ENCODE measurements at regions not wholly inside any gene's neighbourhood (a gene's known extent, or its start where the extent isn't known, plus 50 kb on each side); places are given as distances from the start of the nearest gene placed in this dataset.

DNA sequence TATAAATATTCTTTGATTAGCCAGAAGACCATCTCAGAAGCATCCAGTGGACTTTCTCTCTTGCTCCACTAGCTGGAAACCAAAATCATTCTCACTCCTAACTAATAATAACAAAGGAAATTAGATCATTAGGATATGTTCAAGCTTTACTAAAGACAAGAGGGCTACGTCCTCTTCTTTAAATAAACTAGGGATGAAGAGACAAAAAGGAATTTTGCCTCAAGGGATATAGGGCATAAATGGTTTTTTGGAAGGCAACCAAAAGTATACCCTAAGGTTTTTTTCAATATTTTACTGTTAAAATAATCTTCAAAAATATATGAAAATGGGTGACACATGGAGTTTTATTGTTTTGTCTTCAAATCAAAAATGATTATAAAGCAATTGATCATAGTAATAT lies 745.8 kb downstream of the MRPL39 start:
- WGBS: 51% methylated on average over 1 of the region's 1 CpG
- Histone ChIP-seq H3K9ac (ENCODE audit: low read depth in 1 of 2, low read length in 2 of 2) (no peak overlapping the region), H3K27ac (ENCODE audit: low read depth in 1 of 2, low read length in 2 of 2) (no peak overlapping the region), H3K36me3 (ENCODE audit: control insufficient read depth in 4 of 4, insufficient read depth in 3 of 4, low read depth in 1 of 4, low read length in 3 of 4) (no peaks in the 10 kb centered on the region), H3K4me1 (ENCODE audit: control insufficient read depth in 4 of 4, insufficient read depth in 4 of 4, low read length in 3 of 4) (no peaks in the 10 kb centered on the region), H3K9me3 (ENCODE audit: control insufficient read depth in 4 of 4, low read length in 3 of 4) (no peaks in the 10 kb centered on the region), H3K27me3 (ENCODE audit: control insufficient read depth in 4 of 4, insufficient read depth in 4 of 4, low read length in 3 of 4) (no peaks in the 10 kb centered on the region), H3K4me3 (ENCODE audit: low read depth in 1 of 3, low read length in 3 of 3) (no peak overlapping the region)
- TF ChIP-seq JUND (IDR thresholded peaks at IDR 0.05): no peak
- no peak for TF ChIP-seq ATF3 (IDR thresholded peaks at IDR 0.05)
- DNase-seq (ENCODE audit: low spot score): no peak

GRCh38 chr21:24856326-24856725 lies 751.0 kb downstream of the MRPL39 start:
- Histone ChIP-seq H3K27ac (ENCODE audit: low read depth in 1 of 2, low read length in 2 of 2) (no peak overlapping the region), H3K9ac (ENCODE audit: low read depth in 1 of 2, low read length in 2 of 2) (no peak overlapping the region), H3K4me1 (ENCODE audit: control insufficient read depth in 4 of 4, insufficient read depth in 4 of 4, low read length in 3 of 4) (no peaks in the 10 kb centered on the region), H3K4me3 (ENCODE audit: low read depth in 1 of 3, low read length in 3 of 3) (no peak overlapping the region), H3K27me3 (ENCODE audit: control insufficient read depth in 4 of 4, insufficient read depth in 4 of 4, low read length in 3 of 4) (no peaks in the 10 kb centered on the region), H3K36me3 (ENCODE audit: control insufficient read depth in 4 of 4, insufficient read depth in 3 of 4, low read depth in 1 of 4, low read length in 3 of 4) (no peaks in the 10 kb centered on the region), H3K9me3 (ENCODE audit: control insufficient read depth in 4 of 4, low read length in 3 of 4) (no peaks in the 10 kb centered on the region)
- DNase-seq (ENCODE audit: low spot score): no peak
- WGBS: 47% methylated on average over 1 of the region's 1 CpG
- no peak for TF ChIP-seq YY1 (IDR thresholded peaks at IDR 0.05)
- no peak for TF ChIP-seq GABPA (IDR thresholded peaks at IDR 0.05 in 1 of 2, conservative IDR thresholded peaks at IDR 0.05 in 1 of 2)
- TF ChIP-seq ATF3 (IDR thresholded peaks at IDR 0.05): no peak
- TF ChIP-seq JUND (IDR thresholded peaks at IDR 0.05): no peak
- TF ChIP-seq RXRA (IDR thresholded peaks at IDR 0.05): no peak
- no peak for TF ChIP-seq EGR1 (IDR thresholded peaks at IDR 0.05; ENCODE audit: low read depth in 2 of 2)
- no peak for TF ChIP-seq FOXA1 (IDR thresholded peaks at IDR 0.05)
- no peak for TF ChIP-seq HNF4G (IDR thresholded peaks at IDR 0.05)
- TF ChIP-seq RAD21 (IDR thresholded peaks at IDR 0.05): no peak
- TF ChIP-seq MAX (IDR thresholded peaks at IDR 0.05): no peak
- no peak for TF ChIP-seq TAF1 (conservative IDR thresholded peaks at IDR 0.05)
- no peak for TF ChIP-seq SP1 (IDR thresholded peaks at IDR 0.05)
- TF ChIP-seq NR2F2 (IDR thresholded peaks at IDR 0.05): no peak
- TF ChIP-seq, protein P1, sequence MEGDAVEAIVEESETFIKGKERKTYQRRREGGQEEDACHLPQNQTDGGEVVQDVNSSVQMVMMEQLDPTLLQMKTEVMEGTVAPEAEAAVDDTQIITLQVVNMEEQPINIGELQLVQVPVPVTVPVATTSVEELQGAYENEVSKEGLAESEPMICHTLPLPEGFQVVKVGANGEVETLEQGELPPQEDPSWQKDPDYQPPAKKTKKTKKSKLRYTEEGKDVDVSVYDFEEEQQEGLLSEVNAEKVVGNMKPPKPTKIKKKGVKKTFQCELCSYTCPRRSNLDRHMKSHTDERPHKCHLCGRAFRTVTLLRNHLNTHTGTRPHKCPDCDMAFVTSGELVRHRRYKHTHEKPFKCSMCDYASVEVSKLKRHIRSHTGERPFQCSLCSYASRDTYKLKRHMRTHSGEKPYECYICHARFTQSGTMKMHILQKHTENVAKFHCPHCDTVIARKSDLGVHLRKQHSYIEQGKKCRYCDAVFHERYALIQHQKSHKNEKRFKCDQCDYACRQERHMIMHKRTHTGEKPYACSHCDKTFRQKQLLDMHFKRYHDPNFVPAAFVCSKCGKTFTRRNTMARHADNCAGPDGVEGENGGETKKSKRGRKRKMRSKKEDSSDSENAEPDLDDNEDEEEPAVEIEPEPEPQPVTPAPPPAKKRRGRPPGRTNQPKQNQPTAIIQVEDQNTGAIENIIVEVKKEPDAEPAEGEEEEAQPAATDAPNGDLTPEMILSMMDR (IDR thresholded peaks at IDR 0.05; ENCODE audit: low read depth, low read length, missing input control): no peak
- TF ChIP-seq, protein P2, sequence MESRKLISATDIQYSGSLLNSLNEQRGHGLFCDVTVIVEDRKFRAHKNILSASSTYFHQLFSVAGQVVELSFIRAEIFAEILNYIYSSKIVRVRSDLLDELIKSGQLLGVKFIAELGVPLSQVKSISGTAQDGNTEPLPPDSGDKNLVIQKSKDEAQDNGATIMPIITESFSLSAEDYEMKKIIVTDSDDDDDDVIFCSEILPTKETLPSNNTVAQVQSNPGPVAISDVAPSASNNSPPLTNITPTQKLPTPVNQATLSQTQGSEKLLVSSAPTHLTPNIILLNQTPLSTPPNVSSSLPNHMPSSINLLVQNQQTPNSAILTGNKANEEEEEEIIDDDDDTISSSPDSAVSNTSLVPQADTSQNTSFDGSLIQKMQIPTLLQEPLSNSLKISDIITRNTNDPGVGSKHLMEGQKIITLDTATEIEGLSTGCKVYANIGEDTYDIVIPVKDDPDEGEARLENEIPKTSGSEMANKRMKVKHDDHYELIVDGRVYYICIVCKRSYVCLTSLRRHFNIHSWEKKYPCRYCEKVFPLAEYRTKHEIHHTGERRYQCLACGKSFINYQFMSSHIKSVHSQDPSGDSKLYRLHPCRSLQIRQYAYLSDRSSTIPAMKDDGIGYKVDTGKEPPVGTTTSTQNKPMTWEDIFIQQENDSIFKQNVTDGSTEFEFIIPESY (IDR thresholded peaks at IDR 0.05): no peak
- TF ChIP-seq, protein P3, sequence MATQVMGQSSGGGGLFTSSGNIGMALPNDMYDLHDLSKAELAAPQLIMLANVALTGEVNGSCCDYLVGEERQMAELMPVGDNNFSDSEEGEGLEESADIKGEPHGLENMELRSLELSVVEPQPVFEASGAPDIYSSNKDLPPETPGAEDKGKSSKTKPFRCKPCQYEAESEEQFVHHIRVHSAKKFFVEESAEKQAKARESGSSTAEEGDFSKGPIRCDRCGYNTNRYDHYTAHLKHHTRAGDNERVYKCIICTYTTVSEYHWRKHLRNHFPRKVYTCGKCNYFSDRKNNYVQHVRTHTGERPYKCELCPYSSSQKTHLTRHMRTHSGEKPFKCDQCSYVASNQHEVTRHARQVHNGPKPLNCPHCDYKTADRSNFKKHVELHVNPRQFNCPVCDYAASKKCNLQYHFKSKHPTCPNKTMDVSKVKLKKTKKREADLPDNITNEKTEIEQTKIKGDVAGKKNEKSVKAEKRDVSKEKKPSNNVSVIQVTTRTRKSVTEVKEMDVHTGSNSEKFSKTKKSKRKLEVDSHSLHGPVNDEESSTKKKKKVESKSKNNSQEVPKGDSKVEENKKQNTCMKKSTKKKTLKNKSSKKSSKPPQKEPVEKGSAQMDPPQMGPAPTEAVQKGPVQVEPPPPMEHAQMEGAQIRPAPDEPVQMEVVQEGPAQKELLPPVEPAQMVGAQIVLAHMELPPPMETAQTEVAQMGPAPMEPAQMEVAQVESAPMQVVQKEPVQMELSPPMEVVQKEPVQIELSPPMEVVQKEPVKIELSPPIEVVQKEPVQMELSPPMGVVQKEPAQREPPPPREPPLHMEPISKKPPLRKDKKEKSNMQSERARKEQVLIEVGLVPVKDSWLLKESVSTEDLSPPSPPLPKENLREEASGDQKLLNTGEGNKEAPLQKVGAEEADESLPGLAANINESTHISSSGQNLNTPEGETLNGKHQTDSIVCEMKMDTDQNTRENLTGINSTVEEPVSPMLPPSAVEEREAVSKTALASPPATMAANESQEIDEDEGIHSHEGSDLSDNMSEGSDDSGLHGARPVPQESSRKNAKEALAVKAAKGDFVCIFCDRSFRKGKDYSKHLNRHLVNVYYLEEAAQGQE (IDR thresholded peaks at IDR 0.05): no peak
- TF ChIP-seq FOXA2 (IDR thresholded peaks at IDR 0.05): no peak
- TF ChIP-seq HNF4A (conservative IDR thresholded peaks at IDR 0.05): no peak
